HepG2 (cell line): ENCODE measurements at regions not wholly inside any gene's neighbourhood (a gene's known extent, or its start where the extent isn't known, plus 50 kb on each side); places are given as distances from the start of the nearest gene placed in this dataset.
A peak's percentile ranks its signal among the peaks of the same experiment; 100 is the strongest.

Experiments used
- ARNT2 ChIP-seq: sonication (generic); formaldehyde crosslinking; IDR thresholded peaks from 2 replicates; pipeline ENCODE4 v1.8.0; 2022; ENCODE audit warnings: mild to moderate bottlenecking, low read depth, missing genetic modification reagents, moderate library complexity
- CREB1 ChIP-seq, 2 experiments: fragments of 450-650 bp in 1 of 2; IDR thresholded peaks; 2 replicates each; pipeline ENCODE4 v1.6.1; 2016 to 2017; ENCODE audit warnings: control low read depth in 1 of 2, mild to moderate bottlenecking in 1 of 2, missing compliant biosample characterization in 1 of 2, missing genetic modification characterization in 1 of 2
- FOSL1 ChIP-seq: sonication (generic); formaldehyde crosslinking; IDR thresholded peaks from 2 replicates; pipeline ENCODE4 v1.9.0; 2021; ENCODE audit warnings: missing genetic modification reagents, borderline replicate concordance
- KDM4B ChIP-seq: sonication (generic); formaldehyde crosslinking; IDR thresholded peaks from 2 replicates; pipeline ENCODE4 v1.4.0; 2020; ENCODE audit warnings: missing genetic modification reagents
- NR2C2 ChIP-seq: sonication (generic); formaldehyde crosslinking; IDR thresholded peaks from 2 replicates; pipeline ENCODE4 v1.4.0; 2020; ENCODE audit warnings: missing genetic modification reagents, mild to moderate bottlenecking, moderate library complexity, borderline replicate concordance
- NRL ChIP-seq: sonication (generic); formaldehyde crosslinking; IDR thresholded peaks from 2 replicates; pipeline ENCODE4 v1.5.0; 2020; ENCODE audit warnings: missing genetic modification reagents, mild to moderate bottlenecking, moderate library complexity, borderline replicate concordance
- PCBP1 ChIP-seq: fragments of 200-400 bp; formaldehyde crosslinking; IDR thresholded peaks from 2 replicates; pipeline ENCODE4 v1.6.1; 2017; ENCODE audit warnings: mild to moderate bottlenecking, low read depth, low read length, borderline replicate concordance
- RBAK ChIP-seq: sonication (generic); formaldehyde crosslinking; IDR thresholded peaks from 2 replicates; pipeline ENCODE4 v1.5.1; 2020; ENCODE audit warnings: mild to moderate bottlenecking, missing genetic modification reagents
- REL ChIP-seq: sonication (generic); formaldehyde crosslinking; conservative IDR thresholded peaks from 2 replicates; pipeline ENCODE4 v1.8.0; 2022; ENCODE audit warnings: mild to moderate bottlenecking, missing genetic modification reagents, moderate library complexity
- SMARCE1 ChIP-seq: fragments of 450-650 bp; IDR thresholded peaks from 2 replicates; pipeline ENCODE4 v1.6.1; 2017; ENCODE audit warnings: borderline replicate concordance
- SUZ12 ChIP-seq: fragments of 150-350 bp; IDR thresholded peaks from 2 replicates; pipeline ENCODE4 v1.6.1; 2014; ENCODE audit warnings: low read depth, low read length
- ZBTB39 ChIP-seq: sonication (generic); formaldehyde crosslinking; IDR thresholded peaks from 2 replicates; pipeline ENCODE4 v1.5.0; 2020; ENCODE audit warnings: missing genetic modification reagents
- ZBTB4 ChIP-seq: sonication (generic); formaldehyde crosslinking; IDR thresholded peaks from 2 replicates; pipeline ENCODE4 v1.4.0; 2020; ENCODE audit warnings: missing genetic modification reagents, mild to moderate bottlenecking, borderline replicate concordance
- ZBTB8A ChIP-seq: sonication (generic); formaldehyde crosslinking; IDR thresholded peaks from 2 replicates; pipeline ENCODE4 v1.4.0; 2020; ENCODE audit warnings: mild to moderate bottlenecking, low read depth, missing genetic modification reagents, borderline replicate concordance
- ZFP90 ChIP-seq: sonication (generic); formaldehyde crosslinking; IDR thresholded peaks from 2 replicates; pipeline ENCODE4 v1.8.0; 2022; ENCODE audit warnings: missing genetic modification reagents, mild to moderate bottlenecking, inconsistent platforms, borderline replicate concordance
- ZFY ChIP-seq: sonication (generic); formaldehyde crosslinking; IDR thresholded peaks from 2 replicates; pipeline ENCODE4 v1.4.0; 2020; ENCODE audit warnings: missing genetic modification reagents
- ZMYM2 ChIP-seq: sonication (generic); formaldehyde crosslinking; IDR thresholded peaks from 2 replicates; pipeline ENCODE4 v1.8.0; 2022; ENCODE audit warnings: mild to moderate bottlenecking, missing genetic modification reagents
- ZNF234 ChIP-seq: sonication (generic); formaldehyde crosslinking; conservative IDR thresholded peaks from 2 replicates; pipeline ENCODE4 v1.5.1; 2020; ENCODE audit warnings: mild to moderate bottlenecking, missing genetic modification reagents
- ZNF543 ChIP-seq: sonication (generic); formaldehyde crosslinking; IDR thresholded peaks from 2 replicates; pipeline ENCODE4 v1.4.0; 2020; ENCODE audit warnings: mild to moderate bottlenecking, missing genetic modification reagents
- ZNF557 ChIP-seq: sonication (generic); formaldehyde crosslinking; IDR thresholded peaks from 2 replicates; pipeline ENCODE4 v1.4.0; 2020; ENCODE audit warnings: missing genetic modification reagents
- ZNF644 ChIP-seq: IDR thresholded peaks from 2 replicates; pipeline ENCODE4 v1.6.1; 2016; ENCODE audit warnings: low read depth
- TF ChIP-seq, protein P1 (sequence below): sonication (generic); formaldehyde crosslinking; IDR thresholded peaks from 2 replicates; pipeline ENCODE4 v1.5.1; 2020; ENCODE audit warnings: missing genetic modification reagents, mild to moderate bottlenecking, borderline replicate concordance
- TF ChIP-seq, protein P2 (sequence below): sonication (generic); formaldehyde crosslinking; IDR thresholded peaks from 2 replicates; pipeline ENCODE4 v1.8.0; 2023; ENCODE audit warnings: mild to moderate bottlenecking, missing genetic modification reagents

DNA sequence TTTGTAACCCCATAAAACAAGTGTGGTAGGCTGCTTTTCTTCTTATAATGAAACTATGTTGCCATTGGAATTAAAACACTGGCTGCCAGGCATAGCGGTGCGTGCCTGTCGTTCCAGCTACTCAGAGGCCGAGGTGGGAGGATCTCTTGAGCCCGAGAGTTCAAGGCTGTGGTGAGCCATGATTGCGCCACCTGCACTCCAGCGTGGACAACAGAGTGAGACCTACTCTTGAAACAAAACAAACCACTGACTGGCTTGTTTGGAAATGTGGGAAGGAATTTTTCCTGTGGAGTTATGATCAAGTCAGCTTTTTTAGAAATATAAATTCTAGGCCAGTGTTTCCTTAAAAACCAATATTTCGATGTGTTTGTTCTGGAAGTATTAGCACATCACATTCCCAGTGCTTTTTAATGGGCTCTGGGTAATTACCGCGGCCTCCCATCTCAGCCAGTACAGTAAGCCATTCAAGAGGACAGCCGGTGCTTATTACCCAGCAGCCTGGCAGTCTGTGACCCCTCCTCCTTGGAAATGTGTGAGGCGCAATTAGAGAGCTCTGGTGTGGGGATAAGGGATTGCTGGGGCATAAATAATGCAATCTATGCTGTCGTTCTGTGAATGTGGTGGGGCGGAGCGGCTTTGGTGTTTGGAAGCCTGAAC, 58.3 kb upstream of the TRAK1 start (continued):
- TF ChIP-seq, protein P1, sequence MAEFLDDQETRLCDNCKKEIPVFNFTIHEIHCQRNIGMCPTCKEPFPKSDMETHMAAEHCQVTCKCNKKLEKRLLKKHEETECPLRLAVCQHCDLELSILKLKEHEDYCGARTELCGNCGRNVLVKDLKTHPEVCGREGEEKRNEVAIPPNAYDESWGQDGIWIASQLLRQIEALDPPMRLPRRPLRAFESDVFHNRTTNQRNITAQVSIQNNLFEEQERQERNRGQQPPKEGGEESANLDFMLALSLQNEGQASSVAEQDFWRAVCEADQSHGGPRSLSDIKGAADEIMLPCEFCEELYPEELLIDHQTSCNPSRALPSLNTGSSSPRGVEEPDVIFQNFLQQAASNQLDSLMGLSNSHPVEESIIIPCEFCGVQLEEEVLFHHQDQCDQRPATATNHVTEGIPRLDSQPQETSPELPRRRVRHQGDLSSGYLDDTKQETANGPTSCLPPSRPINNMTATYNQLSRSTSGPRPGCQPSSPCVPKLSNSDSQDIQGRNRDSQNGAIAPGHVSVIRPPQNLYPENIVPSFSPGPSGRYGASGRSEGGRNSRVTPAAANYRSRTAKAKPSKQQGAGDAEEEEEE (CRISPR knock-in tag), result no peak
- TF ChIP-seq ZBTB4 (CRISPR knock-in tag), result no peak
- TF ChIP-seq, protein P2, sequence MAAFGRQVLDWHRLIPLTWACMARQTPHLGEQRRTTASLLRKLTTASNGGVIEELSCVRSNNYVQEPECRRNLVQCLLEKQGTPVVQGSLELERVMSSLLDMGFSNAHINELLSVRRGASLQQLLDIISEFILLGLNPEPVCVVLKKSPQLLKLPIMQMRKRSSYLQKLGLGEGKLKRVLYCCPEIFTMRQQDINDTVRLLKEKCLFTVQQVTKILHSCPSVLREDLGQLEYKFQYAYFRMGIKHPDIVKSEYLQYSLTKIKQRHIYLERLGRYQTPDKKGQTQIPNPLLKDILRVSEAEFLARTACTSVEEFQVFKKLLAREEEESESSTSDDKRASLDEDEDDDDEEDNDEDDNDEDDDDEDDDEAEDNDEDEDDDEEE, result no peak
- no peak for TF ChIP-seq ZFP90
- TF ChIP-seq ZBTB8A (CRISPR knock-in tag), result no peak
- peak; percentile 76 for TF ChIP-seq KDM4B (CRISPR knock-in tag)
- TF ChIP-seq ARNT2 (CRISPR knock-in tag), result peak; percentile 69
- no peak for TF ChIP-seq REL (CRISPR knock-in tag)
- no peak for TF ChIP-seq RBAK (CRISPR knock-in tag)
- TF ChIP-seq NRL (CRISPR knock-in tag), result no peak
- peak; percentile 85 for TF ChIP-seq NR2C2
- no peak for TF ChIP-seq PCBP1
- no peak for TF ChIP-seq ZNF557 (CRISPR knock-in tag)
- no peak for TF ChIP-seq FOSL1 (CRISPR knock-in tag)
- TF ChIP-seq ZNF644 (CRISPR knock-in tag), result peak; percentile 86
- no peak for TF ChIP-seq ZNF543 (CRISPR knock-in tag)
- TF ChIP-seq SMARCE1, result no peak
- TF ChIP-seq CREB1 (IDR thresholded peaks at IDR 0.05), result no peak
- 0 out of 2 replicates have a peak, but pooled peaks have one; percentile 36 for TF ChIP-seq CREB1 (CRISPR knock-in tag; IDR thresholded peaks at IDR 0.05)
- TF ChIP-seq SUZ12, result no peak
- 0 out of 2 replicates have a peak, but pooled peaks have one; percentile 25 for TF ChIP-seq ZFY
- no peak for TF ChIP-seq ZNF234 (CRISPR knock-in tag)
- peak; percentile 91; the same call in 1 of the 2 replicates for TF ChIP-seq ZMYM2
- no peak for TF ChIP-seq ZBTB39 (CRISPR knock-in tag)
